HG02885 (cell line): ENCODE measurements at regions not wholly inside any gene's neighbourhood (a gene's known extent, or its start where the extent isn't known, plus 50 kb on each side); places are given as distances from the start of the nearest gene placed in this dataset.
"Not testable (repeated sequence)": the region's sequence is repeated elsewhere in the genome, so short reads cannot be mapped to it uniquely, and the experiment has no call there.

ENCODE experiments used
- ATAC-seq: cut with Tn5 transposase; IDR thresholded peaks from one replicate; pipeline ENCODE4 v1.9.1; 2021; ENCODE audit warnings: mild to moderate bottlenecking; ENCODE audit not compliant: unreplicated experiment, poor library complexity

DNA sequence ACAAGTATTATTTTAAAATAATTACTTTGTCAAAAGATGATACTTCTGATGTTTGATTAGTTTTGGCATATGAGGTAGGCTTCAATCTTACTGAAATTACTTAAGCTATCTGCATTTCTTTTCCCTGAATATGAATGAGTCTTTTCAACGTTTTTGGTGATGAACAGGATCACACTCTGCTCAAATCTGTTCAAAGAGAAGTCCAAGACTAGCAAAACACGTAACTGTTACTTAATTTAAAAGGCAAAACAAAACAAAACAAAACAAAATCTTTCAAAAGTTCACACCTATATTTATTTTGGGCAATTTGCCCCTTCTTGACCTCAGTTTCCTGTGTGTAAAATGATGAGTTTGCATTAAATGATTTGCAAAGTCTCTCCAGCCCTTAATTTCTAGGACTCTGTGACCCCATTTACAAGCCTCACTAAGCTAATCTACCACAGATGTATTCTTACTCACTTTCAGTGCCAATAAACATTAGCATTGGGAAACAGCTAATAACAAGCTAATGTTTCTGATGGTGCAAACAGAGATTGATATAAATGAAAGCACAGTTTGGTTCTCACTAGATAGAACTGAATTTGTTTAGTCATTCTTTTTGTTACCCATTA, 865.4 kb downstream of the LTN1 start:
- ATAC-seq, result no peak

DNA sequence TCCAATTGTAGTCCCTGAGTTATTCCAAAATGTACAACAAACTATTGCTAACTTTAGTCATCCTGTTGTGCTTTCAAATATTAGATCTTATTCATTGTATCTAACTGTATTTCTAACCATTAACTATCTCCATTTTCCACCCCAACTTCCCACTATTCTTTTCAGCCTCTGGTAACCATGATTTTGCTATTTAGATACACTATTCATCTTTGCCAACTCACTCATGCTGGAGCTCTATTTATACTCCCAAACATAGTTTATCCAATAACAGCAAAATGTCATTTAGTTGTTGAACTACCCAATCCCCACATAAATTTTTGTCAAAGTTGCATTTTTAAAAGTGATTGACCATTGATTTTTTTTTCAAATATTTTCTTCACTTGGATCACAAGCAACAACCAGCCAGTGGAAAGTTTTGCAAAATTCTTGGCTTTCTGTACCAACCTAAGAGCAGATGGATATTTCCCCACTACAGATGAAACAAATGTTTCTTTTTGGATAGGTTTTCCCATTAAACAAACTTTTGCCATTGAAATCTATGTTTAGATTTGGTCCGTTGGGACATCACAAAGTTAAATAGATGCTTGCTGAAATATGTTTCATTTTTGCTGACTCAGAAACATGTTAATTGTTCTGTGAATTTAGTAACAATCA, 866.0 kb downstream of the LTN1 start:
- no peak for ATAC-seq

DNA sequence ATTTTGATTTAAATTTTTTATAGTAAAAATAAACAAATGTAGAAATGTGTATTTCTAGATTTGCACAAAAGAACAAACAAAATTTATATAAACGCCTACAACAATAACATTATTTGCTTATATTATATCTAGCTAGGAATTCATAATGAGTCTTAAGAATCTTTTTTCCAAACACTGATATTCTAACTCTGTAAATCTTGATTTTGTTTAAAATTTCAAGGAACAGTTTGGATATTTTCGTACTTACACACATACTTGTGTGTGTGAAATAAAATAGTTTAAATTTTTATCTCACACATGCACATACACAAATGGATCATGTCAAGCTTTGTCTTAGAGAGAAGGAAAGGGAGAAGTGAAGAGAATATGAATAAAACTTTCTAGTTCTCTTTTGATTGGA, 868.1 kb downstream of the LTN1 start:
- ATAC-seq, result no peak

DNA sequence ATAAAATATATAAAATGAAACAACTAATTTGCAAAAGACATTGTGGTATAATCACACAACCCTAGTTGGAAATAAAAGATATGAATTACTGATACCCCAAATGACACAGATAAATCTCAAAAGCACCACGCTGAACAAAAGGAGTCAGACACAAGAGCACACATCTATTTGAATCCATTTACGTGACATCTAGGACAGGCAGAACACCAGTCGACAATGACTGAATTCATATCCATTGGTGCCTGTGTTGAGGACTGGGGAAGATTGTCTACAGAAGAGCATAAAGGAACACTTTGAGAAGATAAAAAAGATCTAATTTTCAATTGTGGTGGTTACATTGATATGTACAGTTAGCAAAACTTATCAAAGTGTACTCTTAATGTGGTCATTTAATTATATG, 874.1 kb downstream of the LTN1 start:
- ATAC-seq, result no peak

DNA sequence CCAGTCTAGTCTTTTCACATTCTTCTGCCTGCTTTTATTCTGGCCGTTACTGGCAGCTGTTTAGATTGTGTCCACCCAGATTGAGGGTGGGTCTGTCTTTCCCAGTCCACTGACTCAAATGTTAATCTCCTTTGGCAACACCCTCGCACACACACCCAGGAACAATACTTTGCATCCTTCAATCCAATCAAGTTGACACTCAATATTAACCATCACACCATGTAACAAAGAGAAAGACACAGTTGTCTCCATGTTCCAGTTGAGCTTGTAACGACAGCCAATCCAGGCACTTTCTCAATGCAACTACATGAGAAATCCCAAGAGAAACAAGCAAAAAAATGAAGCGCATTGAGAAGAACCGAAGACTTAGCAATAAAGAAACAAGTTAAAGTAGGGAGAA, 877.7 kb downstream of the LTN1 start:
- not testable (repeated sequence) for ATAC-seq

DNA sequence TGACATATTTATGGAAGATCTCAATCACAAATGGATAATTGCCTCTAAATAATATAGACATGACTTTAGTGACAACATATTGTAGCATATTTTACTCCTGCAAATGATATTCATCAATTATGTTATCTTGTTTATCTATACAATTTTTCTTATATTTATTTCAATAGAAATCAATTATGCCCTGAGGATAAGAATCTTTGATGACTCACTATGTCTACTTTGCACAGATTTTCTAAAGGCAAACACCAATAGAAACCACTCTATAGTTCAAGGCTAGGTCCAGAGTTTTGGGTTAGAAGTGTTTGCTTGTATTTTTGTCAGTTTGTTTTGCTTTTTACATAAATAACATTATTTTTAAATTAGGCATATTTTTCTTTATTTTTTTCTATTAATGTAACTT, 879.0 kb downstream of the LTN1 start:
- no peak for ATAC-seq

DNA sequence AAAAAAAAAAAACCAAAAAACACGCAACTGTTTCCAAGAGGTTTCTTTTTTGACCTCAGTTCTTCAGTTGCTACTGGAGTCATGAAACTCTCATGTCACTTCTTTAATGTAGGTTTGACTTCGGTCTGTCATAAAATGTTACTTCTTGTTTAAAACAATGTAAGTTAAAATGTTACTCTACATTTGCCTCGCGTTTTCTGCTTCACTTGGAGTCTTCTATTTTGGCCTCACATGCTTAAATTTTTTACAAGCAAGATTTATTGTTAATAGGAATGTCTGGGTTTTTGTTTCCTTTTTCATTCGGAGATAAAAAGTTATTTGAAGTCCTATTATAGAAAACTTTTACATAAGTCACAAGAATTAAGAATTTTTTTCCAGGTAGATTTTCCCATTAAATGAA, 880.2 kb downstream of the LTN1 start:
- no peak for ATAC-seq

DNA sequence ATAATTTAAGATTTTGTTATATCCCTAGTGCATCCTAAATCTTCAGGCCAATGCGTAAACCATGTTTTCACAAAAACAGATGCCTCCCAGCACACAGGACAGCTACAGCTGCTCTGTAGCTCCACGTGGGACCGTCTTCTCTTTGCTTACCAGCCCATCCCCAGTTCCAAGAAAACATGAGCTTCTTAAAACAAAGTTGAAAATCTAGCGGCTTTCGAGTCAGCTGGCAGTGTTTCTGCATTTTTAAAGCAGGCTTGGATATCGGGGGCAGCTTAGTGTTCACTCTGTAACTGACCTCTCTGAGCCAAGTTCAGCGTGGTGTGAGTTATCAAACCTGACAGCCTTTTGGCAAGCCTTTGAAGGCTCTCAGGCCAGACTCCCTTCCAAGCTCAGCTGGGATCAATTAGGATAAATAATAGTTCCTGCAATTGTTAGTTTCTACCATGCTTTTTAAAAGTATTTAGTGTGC, 881.5 kb downstream of the LTN1 start:
- no peak for ATAC-seq

DNA sequence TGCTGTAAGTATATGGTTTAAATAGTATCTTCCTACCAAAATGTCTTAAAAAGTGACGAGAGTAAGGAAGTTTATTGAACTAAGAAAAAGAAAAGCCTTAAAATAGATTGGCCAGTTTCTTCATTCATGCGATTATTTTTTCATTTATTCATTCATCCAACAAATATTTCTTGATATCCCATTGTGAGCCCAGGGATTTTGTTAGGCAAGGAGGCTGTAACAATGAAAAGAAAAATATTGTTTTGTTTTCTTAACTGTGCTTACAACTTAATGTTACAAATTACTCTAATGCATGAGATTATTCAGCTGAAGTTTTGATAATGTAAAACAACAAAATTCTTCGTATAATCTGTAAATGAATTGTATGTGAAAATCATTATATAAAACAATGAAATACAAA, 882.0 kb downstream of the LTN1 start:
- ATAC-seq, result no peak

DNA sequence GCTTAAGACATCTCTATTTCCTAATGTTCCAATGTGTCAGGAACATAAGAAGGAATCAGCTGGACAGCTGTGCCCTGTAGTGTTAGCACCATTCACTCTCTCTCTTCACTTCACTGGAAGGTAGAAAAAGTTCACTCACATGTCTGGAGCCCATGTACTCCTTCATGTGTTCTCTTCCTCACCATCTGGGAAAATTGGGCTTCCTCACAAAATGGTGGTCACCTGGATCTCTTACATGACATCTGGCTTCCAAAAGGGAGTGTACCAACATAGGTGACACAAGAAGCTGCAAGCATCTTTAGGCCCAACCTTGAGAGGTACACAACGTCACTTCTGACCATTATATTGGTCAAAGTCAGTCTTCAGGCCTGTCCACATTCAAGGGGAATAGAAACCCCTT, 882.6 kb downstream of the LTN1 start:
- no peak for ATAC-seq

DNA sequence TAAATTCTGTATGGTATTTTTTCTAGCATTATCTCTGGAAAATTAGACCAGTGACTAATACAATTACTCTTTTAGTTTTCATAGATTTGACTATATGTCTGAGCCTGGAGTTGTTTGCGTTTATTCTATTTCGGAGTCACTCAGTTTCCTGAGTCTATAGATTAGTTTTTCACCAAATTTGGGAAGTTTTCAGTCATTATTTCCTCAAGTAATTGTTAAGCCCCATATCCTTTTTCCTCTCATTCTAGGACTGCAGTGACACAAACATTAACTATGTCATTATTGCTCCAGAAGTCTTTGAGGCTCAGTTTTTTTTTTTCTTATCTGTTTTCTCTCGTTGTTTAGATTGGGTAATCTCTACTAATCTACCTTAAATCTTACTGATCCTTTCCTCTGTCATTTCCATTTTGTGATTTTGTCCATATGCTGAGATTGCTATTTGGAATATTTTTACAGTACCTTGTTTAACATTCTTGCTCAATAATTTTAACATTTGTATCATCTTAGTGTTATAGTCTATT, 886.2 kb downstream of the LTN1 start:
- no peak for ATAC-seq

DNA sequence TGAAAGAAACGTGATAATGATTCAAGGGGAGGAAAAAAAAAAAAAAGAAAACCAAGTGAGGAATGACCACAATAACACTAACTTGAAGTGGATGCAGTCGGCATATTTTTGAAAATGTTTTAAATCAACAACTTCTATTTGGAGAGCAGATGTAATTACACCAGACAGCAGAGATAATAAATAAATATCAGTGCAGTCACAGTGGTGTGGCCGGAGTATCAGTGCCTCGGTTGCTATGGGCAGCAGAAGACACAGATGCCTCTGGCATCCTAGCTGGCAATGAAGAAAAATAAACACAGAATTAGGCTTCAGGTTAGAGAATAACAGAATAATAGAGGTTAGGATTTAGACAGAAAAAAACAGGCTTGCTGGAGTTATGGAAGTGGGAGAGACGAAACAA, 888.3 kb downstream of the LTN1 start:
- ATAC-seq, result no peak

DNA sequence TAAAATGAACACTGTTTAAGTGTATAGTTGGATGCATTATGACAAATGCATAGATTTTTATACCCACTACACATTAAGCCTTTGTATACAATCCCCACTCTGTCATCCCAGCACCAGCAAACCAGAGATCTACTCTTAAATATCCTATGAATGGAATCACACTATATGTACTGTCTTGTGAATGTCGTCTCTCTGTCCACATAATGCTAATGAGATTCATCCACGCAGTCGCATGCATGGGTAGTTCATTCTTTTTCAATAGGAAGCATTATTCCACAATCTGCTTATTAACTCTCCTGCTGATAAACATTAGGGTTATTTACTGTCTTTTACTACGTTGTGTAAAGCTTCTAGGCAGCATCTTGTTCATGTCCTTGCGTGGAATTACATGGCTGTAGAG, 892.3 kb downstream of the LTN1 start:
- ATAC-seq, result no peak

DNA sequence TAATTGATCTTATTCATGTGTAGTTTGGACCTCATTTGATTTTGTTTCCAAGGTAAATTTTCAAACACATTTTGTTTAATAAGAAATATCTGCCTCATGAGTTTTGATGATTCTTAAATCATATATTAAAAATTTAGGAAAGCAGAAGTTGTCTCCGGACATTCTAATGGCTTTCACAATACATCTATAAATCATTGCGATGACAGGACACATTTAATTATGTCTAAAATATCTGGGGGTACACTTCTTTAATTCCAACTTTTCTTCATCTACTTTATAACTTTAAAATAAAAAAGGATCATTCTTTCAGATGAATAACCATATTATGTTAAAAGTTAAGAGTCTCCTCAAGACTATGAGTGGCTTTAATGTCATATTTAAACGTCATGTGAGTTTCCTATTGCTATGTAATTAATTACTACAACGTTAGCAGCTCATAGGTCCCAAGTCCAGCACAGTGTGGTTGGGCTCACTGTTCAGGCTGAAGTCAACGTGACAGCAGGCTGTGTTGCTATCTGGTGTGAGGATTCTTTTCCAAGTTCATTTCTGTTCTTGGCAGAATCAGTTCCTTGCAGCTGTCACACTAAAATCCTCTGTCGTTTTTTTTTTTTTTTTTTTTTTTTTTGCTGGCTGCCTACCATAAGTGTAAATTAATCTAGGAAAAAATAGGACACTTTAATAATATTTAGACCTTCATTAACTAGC, 893.5 kb downstream of the LTN1 start:
- no peak for ATAC-seq

DNA sequence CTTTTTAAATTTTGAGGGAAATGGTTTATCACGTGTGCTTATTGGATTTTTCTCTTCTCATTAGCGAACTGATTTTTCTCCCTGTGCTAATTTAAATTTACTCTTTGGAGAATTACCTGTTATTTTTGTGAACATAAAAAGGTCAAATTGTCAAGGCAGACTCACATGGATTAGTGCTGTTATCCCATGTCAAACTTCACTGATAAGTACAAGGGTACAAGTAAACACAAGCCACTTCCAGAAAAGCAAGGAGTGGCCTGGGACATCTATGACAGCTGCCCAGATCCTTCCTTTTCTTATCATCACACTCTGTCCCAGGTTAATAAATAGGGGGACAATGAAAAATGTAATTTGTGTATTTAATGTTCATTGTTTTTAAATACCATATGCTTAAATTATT, 901.2 kb downstream of the LTN1 start:
- ATAC-seq, result no peak

DNA sequence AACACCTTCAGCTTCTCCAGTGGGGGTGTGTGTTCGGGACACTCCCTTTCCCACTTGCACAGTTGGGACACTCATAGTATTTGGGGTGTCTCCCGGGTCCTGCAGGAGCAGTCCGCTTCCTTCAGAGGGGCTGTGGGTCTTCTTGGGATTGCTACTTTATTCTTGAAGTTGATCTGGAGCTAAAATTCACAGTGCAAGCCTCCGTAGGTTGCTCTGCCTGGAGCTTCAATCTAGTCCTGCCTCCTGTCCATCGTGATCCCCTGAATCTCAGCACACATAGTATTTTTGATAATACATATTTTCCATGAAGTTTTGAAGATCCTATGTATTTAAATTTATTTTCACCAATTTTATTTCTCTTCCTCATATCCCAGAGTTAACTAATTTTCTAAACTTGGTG, 902.1 kb downstream of the LTN1 start:
- no peak for ATAC-seq

DNA sequence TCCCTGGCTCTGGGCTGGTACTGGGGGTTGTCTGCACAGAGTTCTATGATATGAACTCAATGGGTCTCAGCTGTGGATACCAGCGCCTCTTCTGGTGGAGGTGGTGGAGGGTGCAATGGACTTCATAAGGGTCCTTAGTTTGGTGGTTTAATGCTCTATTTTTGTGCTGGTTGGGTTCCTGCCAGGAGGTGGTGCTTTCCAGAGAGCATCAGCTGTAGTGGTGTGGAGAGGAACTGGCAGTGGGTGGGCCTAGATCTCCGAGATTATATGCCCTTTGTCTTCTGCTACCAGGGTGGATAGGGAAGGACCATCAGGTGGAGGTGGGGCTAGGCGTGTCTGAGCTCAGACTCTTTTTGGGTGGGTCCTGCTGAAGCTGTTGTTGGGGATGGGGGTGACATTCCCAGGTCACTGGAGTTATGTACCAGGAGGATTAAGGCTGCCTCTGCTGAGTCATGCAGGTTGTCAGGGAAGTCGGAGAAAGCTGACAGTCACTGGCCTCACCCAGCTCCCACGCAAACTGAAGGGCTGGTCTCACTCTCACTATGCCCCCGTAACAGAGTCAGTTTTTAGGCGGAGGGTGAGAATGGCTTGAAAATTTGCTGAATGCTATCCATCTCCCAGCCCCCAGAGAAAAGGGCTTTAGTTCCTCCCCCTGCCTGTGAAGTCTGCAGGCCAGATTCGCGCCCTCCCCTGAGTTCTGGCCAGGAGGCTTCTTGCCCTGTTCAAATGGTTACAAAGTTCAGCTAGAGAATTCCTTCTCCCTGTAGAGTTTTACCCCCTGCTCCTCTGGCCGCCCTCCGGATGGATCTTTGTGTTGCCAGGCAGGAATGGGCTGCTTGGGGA, 902.9 kb downstream of the LTN1 start:
- ATAC-seq, result no peak

DNA sequence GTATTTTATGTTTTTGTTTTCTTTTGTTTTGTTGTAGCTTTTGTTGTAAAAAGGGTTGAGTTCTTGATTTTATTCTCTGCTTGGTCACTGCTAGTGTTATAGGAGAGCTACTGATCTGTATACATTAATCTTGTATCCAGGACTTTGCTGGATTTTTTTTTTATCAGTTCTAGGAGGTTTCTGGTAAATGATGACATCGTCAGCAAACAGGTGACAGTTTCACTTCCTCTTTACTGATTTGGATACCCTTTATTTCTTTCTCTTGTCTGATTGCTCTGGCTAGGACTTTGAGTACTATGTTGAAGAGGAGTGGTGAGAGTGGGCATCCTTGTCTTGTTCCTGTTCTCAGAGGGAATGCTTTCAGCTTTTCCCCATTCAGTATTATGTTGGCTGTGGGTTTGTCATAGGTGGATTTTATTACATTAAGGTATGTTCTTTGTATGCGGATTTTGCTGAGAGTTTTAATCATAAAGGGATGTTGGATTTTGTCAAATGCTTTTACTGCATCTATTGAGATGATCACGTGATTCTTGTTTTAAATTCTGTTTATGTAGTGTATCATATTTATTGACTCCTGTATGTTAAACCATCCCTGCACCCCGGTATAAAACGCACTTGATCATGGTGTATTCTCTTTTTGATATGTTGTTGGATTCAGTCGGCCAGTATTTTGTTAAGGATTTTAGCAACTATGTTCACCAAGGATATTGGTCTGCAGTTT, 905.7 kb downstream of the LTN1 start:
- ATAC-seq, result no peak

DNA sequence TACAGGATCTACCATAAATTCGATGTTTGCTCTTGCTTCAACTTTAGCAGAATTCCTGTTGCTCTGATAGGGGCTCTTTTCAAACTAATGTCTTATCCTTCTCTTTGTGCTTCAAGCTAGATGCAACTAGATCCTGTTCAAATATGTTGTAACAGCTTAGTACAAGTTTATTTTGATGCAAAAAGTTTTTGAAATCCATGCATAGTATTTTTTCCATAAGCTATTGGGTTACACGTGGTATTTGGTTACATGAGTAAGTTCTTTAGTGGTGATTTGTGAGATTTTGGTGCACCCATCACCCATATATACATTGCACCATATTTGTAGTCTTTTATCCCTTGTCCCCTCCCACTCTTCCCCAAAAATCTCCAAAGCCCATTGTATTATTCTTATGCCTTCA, 907.7 kb downstream of the LTN1 start:
- ATAC-seq, result no peak

DNA sequence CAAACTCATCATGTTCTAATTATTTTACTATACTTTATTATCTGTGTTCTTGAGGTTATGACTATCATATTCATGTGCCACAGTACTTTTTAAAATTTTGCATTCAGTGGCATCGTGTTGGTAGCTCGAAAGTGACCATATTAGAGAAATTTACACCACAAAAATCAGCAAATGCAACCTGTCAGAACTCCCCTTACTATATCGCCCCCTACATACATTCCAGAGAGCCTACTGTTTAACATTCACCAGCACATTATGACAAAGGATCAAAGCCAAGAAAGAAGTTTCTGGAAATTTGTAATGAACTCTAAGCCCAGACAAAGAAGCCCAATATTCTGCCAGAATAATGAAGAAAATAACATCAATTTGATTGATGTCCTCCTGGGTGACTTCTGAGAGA, 909.3 kb downstream of the LTN1 start:
- ATAC-seq, result no peak
